Retinal pigment epithelial cell (primary cell): ENCODE measurements at regions not wholly inside any gene's neighbourhood (a gene's known extent, or its start where the extent isn't known, plus 50 kb on each side); places are given as distances from the start of the nearest gene placed in this dataset.

Experiments used
- DNase-seq: peaks from one replicate; pipeline ENCODE4 v3.0.0-alpha.2; 2010; ENCODE audit warnings: low read depth
- H3K4me3 ChIP-seq: 2 replicates; pipeline ENCODE4 v1.5.1; 2011; ENCODE audit warnings: mild to moderate bottlenecking, low read length, control low read depth, moderate library complexity
- CTCF ChIP-seq: conservative IDR thresholded peaks from 2 replicates; pipeline ENCODE4 v1.5.1; 2011; ENCODE audit warnings: low read depth, low read length, control low read depth, inconsistent platforms

GRCh38 chr5:71982717-71983395 lies 124.4 kb upstream of the MAP1B start:
- DNase-seq: no peak
- TF ChIP-seq CTCF: no peak
- no peak overlapping the region for H3K4me3 ChIP-seq

GRCh38 chr5:71986101-71986500 lies 121.2 kb upstream of the MAP1B start:
- TF ChIP-seq CTCF: no peak
- DNase-seq: no peak
- no peak overlapping the region for H3K4me3 ChIP-seq

GRCh38 chr5:71988808-71989207 lies 118.5 kb upstream of the MAP1B start:
- no peak for DNase-seq
- TF ChIP-seq CTCF: no peak
- H3K4me3 ChIP-seq: no peak overlapping the region

- no peak overlapping the region for H3K4me3 ChIP-seq
- TF ChIP-seq CTCF: no peak
- DNase-seq: no peak
Observed at GRCh38 chr5:71993600-71993999, 113.7 kb upstream of the MAP1B start.

- no peak for TF ChIP-seq CTCF
- no peak overlapping the region for H3K4me3 ChIP-seq
- no peak for DNase-seq
Observed at GRCh38 chr5:71996789-71997188, 110.5 kb upstream of the MAP1B start.

- no peak for TF ChIP-seq CTCF
- no peak overlapping the region for H3K4me3 ChIP-seq
- no peak for DNase-seq
Observed at GRCh38 chr5:71998746-71999145, 108.5 kb upstream of the MAP1B start.

- TF ChIP-seq CTCF: no peak
- no peak overlapping the region for H3K4me3 ChIP-seq
- DNase-seq: no peak
Observed at GRCh38 chr5:72000707-72001106, 106.6 kb upstream of the MAP1B start.
